PC-3 (cell line): ENCODE measurements at regions not wholly inside any gene's neighbourhood (a gene's known extent, or its start where the extent isn't known, plus 50 kb on each side); places are given as distances from the start of the nearest gene placed in this dataset.

Source experiments
- CTCF ChIP-seq: fragments of 300-600 bp; sonication (generic); conservative IDR thresholded peaks from 2 replicates; pipeline ENCODE4 v1.5.1; 2017; ENCODE audit warnings: antibody characterized with exemption, low read depth, mild to moderate bottlenecking, low read length
- EZH2 ChIP-seq: fragments of 300-600 bp; sonication (generic); IDR thresholded peaks from one replicate; pipeline ENCODE4 v1.6.1; 2017; ENCODE audit warnings: antibody characterized with exemption, mild to moderate bottlenecking, low read length; ENCODE audit not compliant: unreplicated experiment

- peak; percentile 66 for TF ChIP-seq CTCF
- TF ChIP-seq EZH2, result no peak
Measured at GRCh38 chr3:66138336-66139313, 82.2 kb upstream of the SLC25A26 start.
